ENCODE measurements at regions not wholly inside any gene's neighbourhood (a gene's known extent, or its start where the extent isn't known, plus 50 kb on each side); places are given as distances from the start of the nearest gene placed in this dataset.

- CTCF ChIA-PET, result no interaction called here
- POLR2A ChIA-PET, result no interaction called here
These were observed 203.1 kb downstream of the RAB38 start for GRCh38 chr11:87972133-87972532.

GRCh38 chr11:87971354-87971753, 203.9 kb downstream of the RAB38 start:
- ChIA-PET POLR2A (no interaction called here), CTCF (no interaction called here)

GRCh38 chr11:87970762-87971161, 204.5 kb downstream of the RAB38 start:
- ChIA-PET POLR2A (no interaction called here), CTCF (no interaction called here)

- POLR2A ChIA-PET, result no interaction called here
- CTCF ChIA-PET, result no interaction called here
These were observed 207.8 kb downstream of the RAB38 start for GRCh38 chr11:87967459-87967858.

- ChIA-PET POLR2A (no interaction called here), CTCF (no interaction called here)
These were observed 208.5 kb downstream of the RAB38 start for GRCh38 chr11:87966694-87967093.

- ChIA-PET POLR2A (no interaction called here), CTCF (no interaction called here)
These were observed 209.0 kb downstream of the RAB38 start for GRCh38 chr11:87966216-87966615.

- ChIA-PET CTCF (no interaction called here), POLR2A (no interaction called here)
These were observed 213.6 kb downstream of the RAB38 start for GRCh38 chr11:87961606-87962005.

GRCh38 chr11:87957961-87958360, 217.3 kb downstream of the RAB38 start:
- ChIA-PET POLR2A (no interaction called here), CTCF (no interaction called here)

- POLR2A ChIA-PET, result no interaction called here
- CTCF ChIA-PET, result no interaction called here
These were observed 220.8 kb downstream of the RAB38 start for GRCh38 chr11:87954476-87954875.

- CTCF ChIA-PET, result no interaction called here
- POLR2A ChIA-PET, result no interaction called here
These were observed 232.5 kb downstream of the RAB38 start for GRCh38 chr11:87942786-87943185.

GRCh38 chr11:87934182-87934581, 241.1 kb downstream of the RAB38 start:
- CTCF ChIA-PET, result no interaction called here

GRCh38 chr11:87926250-87926970, 248.8 kb downstream of the RAB38 start:
- ChIA-PET CTCF (interaction anchor here (1.0 kb wide), 1 partner anchor 9 kb away, joined by 3 read pairs; no protein-coding TSS in a partner anchor), POLR2A (no interaction called here)

More at GRCh38 chr11:87934182-87934581, 241.1 kb downstream of the RAB38 start:
- POLR2A ChIA-PET, result no interaction called here

GRCh38 chr11:87924125-87924524, 251.1 kb downstream of the RAB38 start:
- ChIA-PET CTCF (no interaction called here), POLR2A (no interaction called here)

- ChIA-PET POLR2A (no interaction called here), CTCF (interaction anchor here (0.9 kb wide), 1 partner anchor 9 kb away, joined by 3 read pairs; no protein-coding TSS in a partner anchor)
These were observed 258.1 kb downstream of the RAB38 start for GRCh38 chr11:87917111-87917510.

GRCh38 chr11:87909178-87909577, 266.1 kb downstream of the RAB38 start:
- ChIA-PET CTCF (no interaction called here), POLR2A (no interaction called here)

- POLR2A ChIA-PET, result no interaction called here
- CTCF ChIA-PET, result no interaction called here
These were observed 267.2 kb downstream of the RAB38 start for GRCh38 chr11:87908086-87908485.

GRCh38 chr11:87903345-87903744, 271.9 kb downstream of the RAB38 start:
- CTCF ChIA-PET, result no interaction called here
- POLR2A ChIA-PET, result no interaction called here

GRCh38 chr11:87901341-87901740, 273.9 kb downstream of the RAB38 start:
- ChIA-PET POLR2A (no interaction called here), CTCF (no interaction called here)

- POLR2A ChIA-PET, result no interaction called here
- CTCF ChIA-PET, result no interaction called here
These were observed 277.3 kb downstream of the RAB38 start for GRCh38 chr11:87897921-87898320.

GRCh38 chr11:87897071-87897470, 278.2 kb downstream of the RAB38 start:
- ChIA-PET POLR2A (no interaction called here), CTCF (no interaction called here)

GRCh38 chr11:87894961-87895360, 280.3 kb downstream of the RAB38 start:
- ChIA-PET CTCF (interaction anchor here (0.5 kb wide), 1 partner anchor 926 kb away, joined by 6 read pairs; no protein-coding TSS in a partner anchor), POLR2A (no interaction called here)

- ChIA-PET CTCF (no interaction called here), POLR2A (no interaction called here)
These were observed 283.0 kb downstream of the RAB38 start for GRCh38 chr11:87892291-87892690.

Measured in activated CD8-positive, alpha-beta memory T cell treated with anti-CD3 and anti-CD28 coated beads for 36 hours (primary cell).